Heart left ventricle (tissue), 13 donors: ENCODE measurements at regions not wholly inside any gene's neighbourhood (a gene's known extent, or its start where the extent isn't known, plus 50 kb on each side); places are given as distances from the start of the nearest gene placed in this dataset.

Experiments used
- POLR2A ChIP-seq, 2 donors: fragments of 450-650 bp; IDR thresholded peaks; one replicate each; pipeline ENCODE4 v1.6.1; 2017; ENCODE audit warnings: antibody characterized with exemption in 2 of 2, mild to moderate bottlenecking in 2 of 2, moderate library complexity in 2 of 2
- TF ChIP-seq, protein P1 (sequence below), 12 donors: fragments of 200-600 bp; sonication (generic) in 4 of 12; IDR thresholded peaks; one replicate each; pipeline versions ENCODE4 v1.5.0 to v1.8.0; 2018 to 2022; ENCODE audit warnings: antibody characterized with exemption in 12 of 12, mild to moderate bottlenecking in 5 of 12
- donor health status: ischemic (EF 13 %, LVEDD 7.1; RV severe dilation, severe dysfunction).
- donor health status: DM: no; HTN: yes; CAD: no.
- donor health status: DM: no; HTN: no; CAD: no.
- donor health status: ischemic (EF 25% LVEDD 6.9; RV normal size, moderate dysfunction).
- donor health status: ischemic (EF 25% LVEDD 5.7; RV mildly dilated, moderate dysfunction).
- donor health status: ischemic (EF 35%, LVEDD 5.7; RV mildly dilated, moderate dysfunction).
- donor health status: nonischemic (EF 11% LVEDD 7.7; RV severe dilation, severe dysfunction).
- donor health status: DM: yes; HTN: yes; CAD: no.
- donor health status: PGD.
- donor health status: ischemic (EF 29% LVEDD 5.4; RV normal size, mild dysfunction).
- donor health status: nonischemic (EF 23%, LVEDD 6.1; RV moderate dilation, normal function).

- TF ChIP-seq, protein P1, sequence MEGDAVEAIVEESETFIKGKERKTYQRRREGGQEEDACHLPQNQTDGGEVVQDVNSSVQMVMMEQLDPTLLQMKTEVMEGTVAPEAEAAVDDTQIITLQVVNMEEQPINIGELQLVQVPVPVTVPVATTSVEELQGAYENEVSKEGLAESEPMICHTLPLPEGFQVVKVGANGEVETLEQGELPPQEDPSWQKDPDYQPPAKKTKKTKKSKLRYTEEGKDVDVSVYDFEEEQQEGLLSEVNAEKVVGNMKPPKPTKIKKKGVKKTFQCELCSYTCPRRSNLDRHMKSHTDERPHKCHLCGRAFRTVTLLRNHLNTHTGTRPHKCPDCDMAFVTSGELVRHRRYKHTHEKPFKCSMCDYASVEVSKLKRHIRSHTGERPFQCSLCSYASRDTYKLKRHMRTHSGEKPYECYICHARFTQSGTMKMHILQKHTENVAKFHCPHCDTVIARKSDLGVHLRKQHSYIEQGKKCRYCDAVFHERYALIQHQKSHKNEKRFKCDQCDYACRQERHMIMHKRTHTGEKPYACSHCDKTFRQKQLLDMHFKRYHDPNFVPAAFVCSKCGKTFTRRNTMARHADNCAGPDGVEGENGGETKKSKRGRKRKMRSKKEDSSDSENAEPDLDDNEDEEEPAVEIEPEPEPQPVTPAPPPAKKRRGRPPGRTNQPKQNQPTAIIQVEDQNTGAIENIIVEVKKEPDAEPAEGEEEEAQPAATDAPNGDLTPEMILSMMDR (IDR thresholded peaks at IDR 0.05): no peak
- no peak for TF ChIP-seq POLR2A (IDR thresholded peaks at IDR 0.05)
Observed at GRCh38 chr20:51079488-51079887, 56.6 kb upstream of the KCNG1 start.
